Peyer's patch (tissue), 4 donors: ENCODE measurements at regions not wholly inside any gene's neighbourhood (a gene's known extent, or its start where the extent isn't known, plus 50 kb on each side); places are given as distances from the start of the nearest gene placed in this dataset.

Experiments
- CTCF ChIP-seq, 6 experiments: fragments of 450-650 bp in 4 of 6; fragments of 200-600 bp in 2 of 6; sonication (generic) in 1 of 6; IDR thresholded peaks; one replicate each; pipeline ENCODE4 v1.5.1; 2017 to 2019; ENCODE audit warnings: antibody characterized with exemption in 6 of 6, mild to moderate bottlenecking in 3 of 6, moderate library complexity in 1 of 6
- POLR2A ChIP-seq, 2 donors: fragments of 450-650 bp; IDR thresholded peaks; one replicate each; pipeline ENCODE4 v1.5.1; 2017; ENCODE audit warnings: antibody characterized with exemption in 2 of 2, mild to moderate bottlenecking in 2 of 2, moderate library complexity in 2 of 2

GRCh38 chr4:57220734-57221133 lies 110.5 kb upstream of the IGFBP7 start:
- TF ChIP-seq CTCF (IDR thresholded peaks at IDR 0.05): no peak
- TF ChIP-seq POLR2A (IDR thresholded peaks at IDR 0.05): no peak
